SK-N-SH treated with all-trans-retinoic acid at 6 μM for 48 hours (cell line): ENCODE measurements at regions not wholly inside any gene's neighbourhood (a gene's known extent, or its start where the extent isn't known, plus 50 kb on each side); places are given as distances from the start of the nearest gene placed in this dataset.

Experiments
- ATAC-seq: fragments of 200-7000 bp; cut with Tn5 transposase; 3 replicates; pipeline ENCODE4 v1.9.1; 2020; ENCODE audit warnings: mild to moderate bottlenecking, moderate library complexity
- ARNTL ChIP-seq: fragments of 450-650 bp; formaldehyde crosslinking; IDR thresholded peaks from 2 replicates; pipeline ENCODE4 v1.5.0; 2020; ENCODE audit warnings: low read depth, mild to moderate bottlenecking, moderate library complexity, borderline replicate concordance
- BACH2 ChIP-seq: fragments of 250-450 bp; sonication (Bioruptor Pico); IDR thresholded peaks from 2 replicates; pipeline ENCODE4 v1.9.0; 2021; ENCODE audit warnings: mild to moderate bottlenecking, borderline replicate concordance
- CSDC2 ChIP-seq: fragments of 250-450 bp; sonication (Bioruptor Pico); IDR thresholded peaks from 2 replicates; pipeline ENCODE4 v1.5.0; 2020; ENCODE audit warnings: mild to moderate bottlenecking, moderate library complexity
- CSRNP3 ChIP-seq: fragments of 250-450 bp; sonication (Bioruptor Pico); IDR thresholded peaks from 2 replicates; pipeline ENCODE4 v1.5.1; 2021; ENCODE audit warnings: mild to moderate bottlenecking, moderate library complexity
- ESRRG ChIP-seq: fragments of 250-450 bp; sonication (Bioruptor Pico); IDR thresholded peaks from 2 replicates; pipeline ENCODE4 v1.6.1; 2021; ENCODE audit warnings: mild to moderate bottlenecking
- GLIS3 ChIP-seq: fragments of 250-450 bp; sonication (Bioruptor Pico); IDR thresholded peaks from 2 replicates; pipeline ENCODE4 v1.5.0; 2020; ENCODE audit warnings: mild to moderate bottlenecking, moderate library complexity
- ISL1 ChIP-seq: fragments of 250-450 bp; sonication (Bioruptor Pico); IDR thresholded peaks from 2 replicates; pipeline ENCODE4 v2.1.2; 2022; ENCODE audit warnings: mild to moderate bottlenecking, moderate library complexity
- OSR1 ChIP-seq: fragments of 250-450 bp; sonication (Bioruptor Pico); IDR thresholded peaks from 2 replicates; pipeline ENCODE4 v1.8.0; 2022; ENCODE audit warnings: moderate library complexity, mild to moderate bottlenecking, inconsistent platforms
- PATZ1 ChIP-seq: fragments of 250-450 bp; sonication (Bioruptor Pico); IDR thresholded peaks from 2 replicates; pipeline ENCODE4 v1.8.0; 2020; ENCODE audit warnings: mild to moderate bottlenecking, moderate library complexity, borderline replicate concordance
- PPARA ChIP-seq: fragments of 250-450 bp; sonication (Bioruptor Pico); IDR thresholded peaks from 2 replicates; pipeline ENCODE4 v1.5.0; 2020; ENCODE audit warnings: mild to moderate bottlenecking, borderline replicate concordance
- RARB ChIP-seq: fragments of 250-450 bp; sonication (Bioruptor Pico); IDR thresholded peaks from 2 replicates; pipeline ENCODE4 v1.8.0; 2021; ENCODE audit warnings: mild to moderate bottlenecking, moderate library complexity
- SNAI2 ChIP-seq: fragments of 250-450 bp; sonication (Bioruptor Pico); IDR thresholded peaks from 2 replicates; pipeline ENCODE4 v1.5.0; 2020; ENCODE audit warnings: mild to moderate bottlenecking, moderate library complexity
- TCF4 ChIP-seq: fragments of 250-450 bp; sonication (Bioruptor Pico); IDR thresholded peaks from 2 replicates; pipeline ENCODE4 v1.8.0; 2021; ENCODE audit warnings: mild to moderate bottlenecking, moderate library complexity, borderline replicate concordance
- TOX ChIP-seq: fragments of 250-450 bp; sonication (Bioruptor Pico); IDR thresholded peaks from 2 replicates; pipeline ENCODE4 v1.8.0; 2021; ENCODE audit warnings: mild to moderate bottlenecking, moderate library complexity, borderline replicate concordance
- TSHZ2 ChIP-seq: fragments of 250-450 bp; sonication (Bioruptor Pico); IDR thresholded peaks from 2 replicates; pipeline ENCODE4 v1.5.0; 2020; ENCODE audit warnings: mild to moderate bottlenecking, moderate library complexity
- ZC3H10 ChIP-seq: fragments of 250-450 bp; sonication (Bioruptor Pico); IDR thresholded peaks from 2 replicates; pipeline ENCODE4 v1.5.1; 2021; ENCODE audit warnings: mild to moderate bottlenecking, moderate library complexity
- ZFP3 ChIP-seq: fragments of 250-450 bp; sonication (Bioruptor Pico); IDR thresholded peaks from 2 replicates; pipeline ENCODE4 v1.5.0; 2020; ENCODE audit warnings: mild to moderate bottlenecking, moderate library complexity
- ZFP30 ChIP-seq: fragments of 450-650 bp; formaldehyde crosslinking; IDR thresholded peaks from 2 replicates; pipeline ENCODE4 v1.5.0; 2022; ENCODE audit warnings: mild to moderate bottlenecking, moderate library complexity
- ZNF565 ChIP-seq: fragments of 450-650 bp; formaldehyde crosslinking; conservative IDR thresholded peaks from 2 replicates; pipeline ENCODE4 v1.5.0; 2020; ENCODE audit warnings: low read depth, mild to moderate bottlenecking, moderate library complexity
- ZNF8 ChIP-seq: fragments of 450-650 bp; formaldehyde crosslinking; IDR thresholded peaks from 2 replicates; pipeline ENCODE4 v1.5.0; 2020; ENCODE audit warnings: mild to moderate bottlenecking, moderate library complexity
- TF ChIP-seq, protein P1 (sequence below): fragments of 250-450 bp; sonication (Bioruptor Pico); IDR thresholded peaks from 2 replicates; pipeline ENCODE4 v1.5.1; 2020; ENCODE audit warnings: low read depth, mild to moderate bottlenecking, moderate library complexity

GRCh38 chr9:79237861-79238260 lies 333.9 kb upstream of the TLE4 start:
- no peak for ATAC-seq
- TF ChIP-seq ZC3H10 (no peak), PATZ1 (no peak)

DNA sequence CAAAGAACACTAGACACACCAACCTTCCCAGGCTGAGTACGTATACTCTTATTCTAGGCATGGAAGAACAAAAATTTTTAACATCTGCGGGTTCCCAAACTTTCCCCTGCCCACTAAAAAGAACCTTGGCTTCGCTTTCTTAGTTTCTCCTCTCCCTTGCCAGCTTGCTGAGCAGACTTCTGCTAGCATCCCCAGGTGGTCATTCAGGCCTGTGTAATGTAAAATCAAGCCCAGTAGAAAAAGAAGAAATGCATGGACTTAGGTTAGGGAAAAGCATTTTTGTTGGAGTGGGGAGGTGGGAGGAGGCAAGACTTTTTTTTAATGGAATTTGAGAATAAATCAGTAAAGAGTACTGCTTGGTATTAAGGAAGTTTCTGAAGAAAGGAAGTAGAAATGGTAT lies 331.0 kb upstream of the TLE4 start:
- TF ChIP-seq TCF4 (CRISPR knock-in tag): no peak
- no peak for TF ChIP-seq ZC3H10
- no peak for TF ChIP-seq PATZ1
- TF ChIP-seq TOX (CRISPR knock-in tag): no peak
- TF ChIP-seq CSDC2 (CRISPR knock-in tag): no peak
- TF ChIP-seq CSRNP3: no peak
- TF ChIP-seq ISL1: no peak
- no peak for ATAC-seq

- no peak for ATAC-seq
- TF ChIP-seq BACH2 (CRISPR knock-in tag) (no peak), ISL1 (no peak), TSHZ2 (CRISPR knock-in tag) (no peak), ZNF8 (no peak), CSRNP3 (no peak), ZFP3 (no peak), GLIS3 (no peak), ZNF565 (no peak), ARNTL (CRISPR knock-in tag) (no peak), SNAI2 (CRISPR knock-in tag) (no peak), TCF4 (CRISPR knock-in tag) (no peak), PATZ1 (no peak), OSR1 (CRISPR knock-in tag) (no peak), CSDC2 (CRISPR knock-in tag) (no peak), RARB (CRISPR knock-in tag) (no peak), PPARA (CRISPR knock-in tag) (no peak), TOX (CRISPR knock-in tag) (no peak), ESRRG (no peak), ZFP30 (CRISPR knock-in tag) (no peak)
- TF ChIP-seq, protein P1, sequence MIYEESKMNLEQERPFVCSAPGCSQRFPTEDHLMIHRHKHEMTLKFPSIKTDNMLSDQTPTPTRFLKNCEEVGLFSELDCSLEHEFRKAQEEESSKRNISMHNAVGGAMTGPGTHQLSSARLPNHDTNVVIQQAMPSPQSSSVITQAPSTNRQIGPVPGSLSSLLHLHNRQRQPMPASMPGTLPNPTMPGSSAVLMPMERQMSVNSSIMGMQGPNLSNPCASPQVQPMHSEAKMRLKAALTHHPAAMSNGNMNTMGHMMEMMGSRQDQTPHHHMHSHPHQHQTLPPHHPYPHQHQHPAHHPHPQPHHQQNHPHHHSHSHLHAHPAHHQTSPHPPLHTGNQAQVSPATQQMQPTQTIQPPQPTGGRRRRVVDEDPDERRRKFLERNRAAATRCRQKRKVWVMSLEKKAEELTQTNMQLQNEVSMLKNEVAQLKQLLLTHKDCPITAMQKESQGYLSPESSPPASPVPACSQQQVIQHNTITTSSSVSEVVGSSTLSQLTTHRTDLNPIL: no peak
Observed at GRCh38 chr9:79242489-79242888, 329.3 kb upstream of the TLE4 start.
